Neural cell (in vitro differentiated cells): ENCODE measurements at regions not wholly inside any gene's neighbourhood (a gene's known extent, or its start where the extent isn't known, plus 50 kb on each side); places are given as distances from the start of the nearest gene placed in this dataset.

Experiments
- H2AFZ ChIP-seq: fragments of 200-600, 300-800 bp; sonication (generic), shearing (Covaris generic); 2 replicates; pipeline ENCODE4 v1.6.0; 2014; ENCODE audit warnings: low read depth, mild to moderate bottlenecking, antibody characterized with exemption, low read length, moderate library complexity
- H3F3A ChIP-seq: fragments of 200-600 bp; shearing (Covaris generic); 2 replicates; pipeline ENCODE4 v1.6.1; 2016; ENCODE audit warnings: mild to moderate bottlenecking, moderate library complexity, mixed read lengths, antibody characterized with exemption, low read length; ENCODE audit not compliant: insufficient read depth, poor library complexity, severe bottlenecking
- H3K27ac ChIP-seq: fragments of 200-600, 300-800 bp; sonication (generic), shearing (Covaris generic); 2 replicates; pipeline ENCODE4 v1.5.1; 2014; ENCODE audit warnings: mild to moderate bottlenecking, low read length, moderate library complexity
- H3K27me3 ChIP-seq: fragments of 300-800, 200-600 bp; sonication (generic), shearing (Covaris generic); 2 replicates; pipeline ENCODE4 v1.6.0; 2014; ENCODE audit warnings: mild to moderate bottlenecking, low read depth, low read length, moderate library complexity; ENCODE audit not compliant: insufficient read depth
- H3K36me3 ChIP-seq: fragments of 300-800, 200-600 bp; sonication (generic), shearing (Covaris generic); 2 replicates; pipeline ENCODE4 v1.5.1; 2014; ENCODE audit warnings: mild to moderate bottlenecking, antibody characterized with exemption, low read length, moderate library complexity; ENCODE audit not compliant: insufficient read depth
- H3K4me2 ChIP-seq: fragments of 300-800, 200-600 bp; sonication (generic), shearing (Covaris generic); 2 replicates; pipeline ENCODE4 v1.6.0; 2014; ENCODE audit warnings: mild to moderate bottlenecking, low read length
- H3K4me3 ChIP-seq: fragments of 300-800, 200-600 bp; sonication (generic), shearing (Covaris generic); 2 replicates; pipeline ENCODE4 v1.5.1; 2014; ENCODE audit warnings: mild to moderate bottlenecking, low read length, moderate library complexity
- H3K79me2 ChIP-seq: fragments of 200-600 bp; shearing (Covaris generic); replicated peaks from 2 replicates; pipeline ENCODE4 v1.6.0; 2014; ENCODE audit warnings: mild to moderate bottlenecking, low read length, moderate library complexity; ENCODE audit not compliant: insufficient read depth
- H3K9ac ChIP-seq: fragments of 300-800, 200-600 bp; sonication (generic), shearing (Covaris generic); 2 replicates; pipeline ENCODE4 v1.6.1; 2016; ENCODE audit warnings: mild to moderate bottlenecking, low read length, mixed read lengths
- H3K9me2 ChIP-seq: fragments of 200-600 bp; shearing (Covaris generic); 2 replicates; pipeline ENCODE4 v1.6.1; 2016; ENCODE audit warnings: mild to moderate bottlenecking, low read length, mixed read lengths; ENCODE audit not compliant: insufficient read depth
- H3K9me3 ChIP-seq: fragments of 200-600, 300-800 bp; sonication (generic), shearing (Covaris generic); 2 replicates; pipeline ENCODE4 v1.6.1; 2016; ENCODE audit warnings: mild to moderate bottlenecking, mixed run types, low read length, moderate library complexity, mixed read lengths
- H4K20me1 ChIP-seq: fragments of 200-600 bp; shearing (Covaris generic); 2 replicates; pipeline ENCODE4 v1.6.1; 2016; ENCODE audit warnings: mild to moderate bottlenecking, mixed run types; ENCODE audit not compliant: insufficient read depth
- CTCF ChIP-seq: fragments of 450-650 bp; IDR thresholded peaks from 2 replicates; pipeline ENCODE4 v1.5.1; 2014; ENCODE audit warnings: antibody characterized with exemption, mild to moderate bottlenecking, moderate library complexity; ENCODE audit not compliant: poor library complexity, severe bottlenecking
- EP300 ChIP-seq: fragments of 450-650 bp; conservative IDR thresholded peaks from 2 replicates; pipeline ENCODE4 v1.6.1; 2014; ENCODE audit warnings: antibody characterized with exemption, mild to moderate bottlenecking, moderate library complexity; ENCODE audit not compliant: poor library complexity, severe bottlenecking
- EZH2 ChIP-seq: fragments of 200-600, 300-800 bp; shearing (Covaris generic), sonication (generic); IDR thresholded peaks from 2 replicates; pipeline ENCODE4 v1.6.1; 2014; ENCODE audit warnings: antibody characterized with exemption, low read length, borderline replicate concordance, mild to moderate bottlenecking; ENCODE audit not compliant: insufficient read depth, poor library complexity, severe bottlenecking
- MXI1 ChIP-seq: fragments of 450-650 bp; conservative IDR thresholded peaks from 2 replicates; pipeline ENCODE4 v1.6.1; 2014; ENCODE audit warnings: antibody characterized with exemption, mild to moderate bottlenecking; ENCODE audit not compliant: poor library complexity, severe bottlenecking
- POLR2AphosphoS5 ChIP-seq: IDR thresholded peaks from 2 replicates; pipeline ENCODE4 v1.6.1; 2012
- RAD21 ChIP-seq: fragments of 450-650 bp; conservative IDR thresholded peaks from 2 replicates; pipeline ENCODE4 v1.6.1; 2014; ENCODE audit warnings: antibody characterized with exemption, mild to moderate bottlenecking, moderate library complexity
- REST ChIP-seq: IDR thresholded peaks from 2 replicates; pipeline ENCODE4 v1.6.1; 2012; ENCODE audit warnings: borderline replicate concordance
- SMC3 ChIP-seq: fragments of 450-650 bp; conservative IDR thresholded peaks from 2 replicates; pipeline ENCODE4 v1.6.1; 2014; ENCODE audit warnings: antibody characterized with exemption, mild to moderate bottlenecking, moderate library complexity; ENCODE audit not compliant: poor library complexity
- TAF1 ChIP-seq: IDR thresholded peaks from 2 replicates; pipeline ENCODE4 v1.6.1; 2012; ENCODE audit warnings: low read depth

GRCh38 chr5:82620957-82621600 lies 342.9 kb upstream of the RPS23 start:
- Histone ChIP-seq H3K9me3 (no peaks in the 10 kb centered on the region), H3F3A (no peaks in the 10 kb centered on the region), H3K4me3 (no peak overlapping the region), H3K27ac (no peak overlapping the region), H3K36me3 (no peaks in the 10 kb centered on the region), H3K9me2 (no peaks in the 10 kb centered on the region), H3K4me2 (no peak overlapping the region), H3K27me3 (no peaks in the 10 kb centered on the region), H3K79me2 (no peaks in the 10 kb centered on the region), H3K9ac (no peak overlapping the region), H4K20me1 (no peaks in the 10 kb centered on the region), H2AFZ (no peak overlapping the region)
- TF ChIP-seq TAF1 (no peak), SMC3 (no peak), RAD21 (no peak), MXI1 (no peak)

- no peaks in the 10 kb centered on the region for H4K20me1 ChIP-seq
- H3F3A ChIP-seq, result no peaks in the 10 kb centered on the region
- H3K79me2 ChIP-seq, result no peaks in the 10 kb centered on the region
- H3K36me3 ChIP-seq, result no peaks in the 10 kb centered on the region
- H3K27ac ChIP-seq, result no peak overlapping the region
- TF ChIP-seq REST (no peak), RAD21 (no peak)
- no peaks in the 10 kb centered on the region for H3K9me3 ChIP-seq
- H3K4me2 ChIP-seq, result no peak overlapping the region
- no peak overlapping the region for H3K9ac ChIP-seq
- no peak overlapping the region for H2AFZ ChIP-seq
- no peaks in the 10 kb centered on the region for H3K27me3 ChIP-seq
- no peaks in the 10 kb centered on the region for H3K9me2 ChIP-seq
- H3K4me3 ChIP-seq, result no peak overlapping the region
These were observed 340.9 kb upstream of the RPS23 start for GRCh38 chr5:82619097-82619496.

- no peaks in the 10 kb centered on the region for H3K9me2 ChIP-seq
- H3K27ac ChIP-seq, result no peak overlapping the region
- TF ChIP-seq EZH2 (no peak), CTCF (no peak), POLR2AphosphoS5 (no peak), TAF1 (no peak), RAD21 (no peak), REST (no peak), MXI1 (no peak), SMC3 (no peak), EP300 (no peak)
- no peak overlapping the region for H3K9ac ChIP-seq
- no peaks in the 10 kb centered on the region for H3K36me3 ChIP-seq
- no peak overlapping the region for H3K4me3 ChIP-seq
- no peaks in the 10 kb centered on the region for H4K20me1 ChIP-seq
- H3K9me3 ChIP-seq, result no peaks in the 10 kb centered on the region
- H3F3A ChIP-seq, result no peaks in the 10 kb centered on the region
- no peaks in the 10 kb centered on the region for H3K27me3 ChIP-seq
- no peak overlapping the region for H3K4me2 ChIP-seq
- no peaks in the 10 kb centered on the region for H3K79me2 ChIP-seq
- H2AFZ ChIP-seq, result no peak overlapping the region
These were observed 336.6 kb upstream of the RPS23 start for GRCh38 chr5:82614706-82615105.
